M059J (cell line): ENCODE measurements at regions not wholly inside any gene's neighbourhood (a gene's known extent, or its start where the extent isn't known, plus 50 kb on each side); places are given as distances from the start of the nearest gene placed in this dataset.
A peak's percentile ranks its signal among the peaks of the same experiment; 100 is the strongest.
"Not testable (repeated sequence)": the region's sequence is repeated elsewhere in the genome, so short reads cannot be mapped to it uniquely, and the experiment has no call there.

Source experiments
- DNase-seq: peaks from one replicate; pipeline ENCODE4 v3.0.0-alpha.2; 2012; ENCODE audit warnings: low read depth

DNA sequence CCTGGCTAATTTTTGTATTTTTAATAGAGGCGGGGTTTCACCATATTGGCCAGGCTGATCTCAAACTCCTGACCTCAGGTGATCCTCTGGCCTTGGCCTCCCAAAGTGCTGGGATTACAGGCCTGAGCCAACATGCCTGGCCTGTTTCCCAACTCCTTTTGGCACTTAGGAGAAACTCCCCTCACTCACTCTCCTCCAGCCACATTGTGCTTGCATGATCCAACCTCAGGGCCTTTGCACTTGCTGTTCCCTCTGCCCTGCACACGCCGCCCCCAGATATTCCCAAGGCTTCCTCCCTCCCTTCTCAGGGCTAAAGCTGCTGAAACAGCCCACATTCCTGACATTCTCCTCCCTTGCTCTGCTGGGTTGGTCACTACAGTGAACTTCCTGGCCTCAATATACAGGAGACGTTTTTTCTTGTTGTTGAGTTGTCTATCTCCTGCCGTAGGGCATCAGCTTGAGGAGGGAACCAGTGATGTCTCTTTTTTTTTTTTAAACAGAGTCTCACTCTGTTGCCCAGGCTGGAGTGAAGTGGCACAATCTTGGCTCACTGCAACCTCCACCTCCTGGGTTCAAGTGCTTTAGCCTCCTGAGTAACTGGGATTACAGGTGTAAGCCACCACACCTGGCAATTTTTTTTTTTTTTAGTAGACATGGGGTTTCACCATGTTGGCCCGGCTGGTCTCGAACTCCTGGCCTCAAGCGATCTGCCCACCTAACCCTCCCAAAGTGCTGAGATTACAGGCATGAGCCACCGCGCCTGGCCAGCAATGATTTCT lies 61.4 kb upstream of the PTPN1 start:
- DNase-seq = peak; percentile 74

DNA sequence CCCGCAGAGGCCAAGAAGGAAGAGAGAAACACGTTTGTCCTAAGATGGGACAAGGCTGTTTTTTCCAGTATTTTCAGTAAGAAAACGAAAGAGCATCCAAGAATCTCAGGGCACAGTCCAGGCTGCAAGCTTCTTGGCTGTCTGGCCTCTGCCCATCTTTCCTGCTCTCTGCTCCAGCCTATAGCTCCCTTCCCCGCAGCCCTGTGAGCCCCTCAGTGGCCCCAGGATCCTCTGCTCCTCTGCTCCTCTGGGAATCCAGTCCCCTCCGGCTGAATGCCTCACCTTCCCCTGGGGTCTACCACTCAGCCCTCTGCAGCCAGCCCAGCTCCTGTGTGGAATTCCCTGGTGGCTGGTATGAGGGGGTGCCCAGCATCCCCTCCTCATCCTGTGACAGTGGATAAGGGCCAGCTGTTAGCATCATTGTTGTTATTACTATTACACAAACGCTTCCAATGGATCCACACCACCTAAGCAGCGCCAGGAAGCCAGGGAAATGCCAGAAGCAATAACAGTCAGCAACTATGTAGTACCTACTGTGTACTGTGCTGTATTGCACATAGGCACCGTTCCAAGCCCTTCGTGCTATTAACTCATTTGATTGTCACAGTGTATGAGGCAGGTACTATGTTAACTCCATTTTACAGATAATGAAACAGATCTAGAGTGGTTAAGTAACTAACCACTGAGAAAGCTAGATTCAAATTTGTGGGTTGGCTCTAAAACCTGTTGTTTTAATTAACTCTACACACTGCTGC lies 60.3 kb upstream of the PTPN1 start:
- no peak for DNase-seq

- no peak for DNase-seq
These were observed 59.7 kb upstream of the PTPN1 start for GRCh38 chr20:50450493-50450826.

DNA sequence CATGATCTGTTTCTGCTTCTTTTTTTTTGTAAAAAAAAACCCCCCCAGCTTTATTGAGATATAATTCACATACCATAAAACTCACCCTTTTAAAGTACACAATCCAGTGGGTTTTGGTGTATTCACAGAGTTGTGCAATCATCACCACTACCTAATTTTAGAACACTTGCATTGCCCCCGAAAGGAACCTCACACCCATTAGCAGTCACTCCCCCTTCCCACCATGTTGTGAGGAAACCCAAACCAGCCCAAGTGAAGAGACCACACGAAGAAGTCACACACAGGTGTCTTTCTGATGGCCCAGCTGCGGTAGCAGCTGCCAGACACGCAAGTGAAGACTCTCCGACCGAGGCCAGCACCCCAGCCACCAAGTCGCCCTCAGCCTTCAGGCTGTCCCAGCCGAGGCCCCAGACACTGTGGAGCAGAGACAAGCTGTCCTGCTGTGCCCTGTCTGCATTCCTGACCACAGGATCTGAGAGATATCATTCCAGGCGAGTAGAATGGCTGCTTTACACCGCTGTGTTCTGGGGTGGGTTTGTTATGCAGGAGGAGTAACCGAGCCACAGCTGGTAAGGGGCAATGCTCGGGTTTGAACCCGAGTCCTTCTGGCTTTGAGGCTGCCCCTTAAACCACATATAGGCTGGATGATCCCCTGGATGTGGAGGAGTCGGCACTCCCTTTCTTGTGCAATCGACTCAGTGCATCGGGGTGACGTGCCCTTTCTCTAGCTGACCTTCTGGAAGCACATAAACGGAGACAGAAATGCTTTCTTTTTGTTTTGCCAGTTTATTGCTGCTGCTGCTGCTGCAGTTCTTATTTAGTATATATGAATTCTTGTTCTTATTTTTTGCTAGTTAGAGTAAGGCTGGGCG lies 59.1 kb upstream of the PTPN1 start:
- DNase-seq = no peak

- not testable (repeated sequence) for DNase-seq
These were observed 58.3 kb upstream of the PTPN1 start for GRCh38 chr20:50451792-50452425.

GRCh38 chr20:50453533-50454244 lies 56.5 kb upstream of the PTPN1 start:
- no peak for DNase-seq

DNA sequence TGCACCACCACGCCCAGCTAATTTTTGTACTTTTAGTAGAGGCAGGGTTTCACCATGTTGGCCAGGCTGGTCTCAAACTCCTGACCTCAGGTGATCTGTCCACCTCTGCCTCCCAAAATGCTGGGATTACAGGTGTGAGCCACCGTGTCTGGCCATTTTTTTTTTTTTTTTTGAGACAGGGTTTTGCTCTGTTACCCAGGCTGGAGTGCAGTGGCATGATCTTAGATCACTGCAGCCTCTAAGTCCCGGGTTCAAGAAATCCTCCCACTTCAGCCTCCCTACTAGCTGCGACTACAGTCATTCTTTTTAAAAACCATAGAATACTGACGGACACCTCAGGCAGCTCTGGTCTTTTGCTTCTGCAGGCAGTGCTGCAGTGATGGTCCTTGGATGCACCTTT lies 54.9 kb upstream of the PTPN1 start:
- DNase-seq = not testable (repeated sequence)

GRCh38 chr20:50455656-50456451 lies 54.3 kb upstream of the PTPN1 start:
- no peak for DNase-seq

- DNase-seq = no peak
These were observed 53.5 kb upstream of the PTPN1 start for GRCh38 chr20:50456452-50457324.

DNA sequence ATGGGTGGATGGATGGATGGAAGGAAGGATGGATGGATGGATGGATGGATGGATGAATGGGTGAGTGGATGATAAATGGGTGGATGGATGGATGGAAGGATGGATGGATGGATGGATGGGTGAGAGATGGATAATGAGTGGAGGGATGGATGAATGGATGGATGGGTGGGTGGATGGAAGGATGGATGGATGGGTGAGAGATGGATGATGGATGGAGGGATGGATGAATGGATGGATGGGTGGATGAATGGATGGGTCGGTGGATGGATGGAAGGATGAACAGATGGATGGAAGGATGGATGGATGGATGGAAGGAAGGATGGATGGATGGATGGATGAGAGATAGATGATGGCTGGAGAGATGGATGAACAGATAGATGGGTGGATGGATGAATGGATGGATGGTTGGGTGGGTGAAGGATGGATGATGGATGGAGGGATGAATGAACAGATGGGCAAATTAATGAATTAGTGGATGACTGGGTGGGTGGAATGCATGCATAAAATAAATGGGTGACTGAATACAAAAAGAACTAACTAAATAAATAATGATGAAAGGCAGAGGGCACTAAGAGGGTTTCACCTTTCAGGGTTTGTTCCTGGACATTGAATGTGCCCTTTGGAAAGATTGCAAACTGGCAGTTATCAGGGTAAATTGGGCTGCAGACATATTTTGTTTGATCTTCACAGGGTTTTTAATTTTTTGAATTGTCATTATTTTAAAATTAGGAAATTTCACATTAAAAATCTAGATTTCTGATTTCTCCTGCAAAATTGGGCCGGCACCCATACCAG lies 50.9 kb upstream of the PTPN1 start:
- DNase-seq = no peak

DNA sequence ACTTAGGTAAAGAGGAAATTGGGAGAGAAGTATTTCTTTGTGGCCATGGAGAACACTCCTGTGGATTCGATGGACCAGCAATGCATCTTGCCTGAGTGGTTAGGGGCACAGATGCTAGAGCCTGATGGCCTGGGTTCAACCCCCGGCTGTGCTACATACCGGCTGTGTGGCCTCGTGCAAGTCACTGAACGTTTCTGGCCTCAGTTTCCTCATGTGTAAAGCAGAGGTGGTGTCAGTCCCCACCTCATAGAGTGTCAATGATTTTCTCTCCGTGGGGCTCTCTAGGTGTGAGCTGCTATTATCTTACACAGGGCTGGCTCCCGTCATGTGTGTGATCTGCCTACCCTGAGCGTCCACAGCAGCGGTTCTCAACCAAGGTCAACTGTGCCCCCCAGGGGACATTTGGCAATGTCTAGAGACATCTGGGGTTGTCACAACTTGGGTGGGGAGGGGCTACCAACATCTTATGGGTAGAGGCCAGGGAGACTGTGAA lies 50.0 kb upstream of the PTPN1 start:
- DNase-seq = no peak
